ENCODE measurements at regions not wholly inside any gene's neighbourhood (a gene's known extent, or its start where the extent isn't known, plus 50 kb on each side); places are given as distances from the start of the nearest gene placed in this dataset.

- no peak for TF ChIP-seq CTCF (IDR thresholded peaks at IDR 0.05)
- Histone ChIP-seq H3K4me1 (no peaks in the 10 kb centered on the region), H3K4me3 (no peak overlapping the region), H3K9me3 (no peaks in the 10 kb centered on the region), H3K36me3 (no peaks in the 10 kb centered on the region), H3K27me3 (no peaks in the 10 kb centered on the region), H3K27ac (no peak overlapping the region)
- no peak for DNase-seq
- ATAC-seq = no peak
- intact Hi-C loops (cut with DNase I) = no loop called here
Observed at GRCh38 chr13:81995316-81995715, 1654.4 kb upstream of the SPRY2 start.

GRCh38 chr13:81990652-81991051 is 1649.7 kb upstream of the SPRY2 start:
- no peak overlapping the region for H3K4me3 ChIP-seq
- ATAC-seq = no peak
- no peak for DNase-seq
- no peaks in the 10 kb centered on the region for H3K9me3 ChIP-seq
- H3K27me3 ChIP-seq = no peaks in the 10 kb centered on the region
- intact Hi-C loops (cut with DNase I) = no loop called here
- no peak overlapping the region for H3K27ac ChIP-seq
- no peaks in the 10 kb centered on the region for H3K4me1 ChIP-seq
- no peaks in the 10 kb centered on the region for H3K36me3 ChIP-seq
- no peak for TF ChIP-seq CTCF (IDR thresholded peaks at IDR 0.05)

GRCh38 chr13:81988567-81988966 is 1647.6 kb upstream of the SPRY2 start:
- H3K27me3 ChIP-seq = no peaks in the 10 kb centered on the region
- DNase-seq (no peak), ATAC-seq (no peak)
- H3K9me3 ChIP-seq = no peaks in the 10 kb centered on the region
- H3K4me1 ChIP-seq = no peaks in the 10 kb centered on the region
- intact Hi-C loops (cut with DNase I) = no loop called here
- H3K36me3 ChIP-seq = no peaks in the 10 kb centered on the region
- H3K27ac ChIP-seq = no peak overlapping the region
- no peak overlapping the region for H3K4me3 ChIP-seq
- TF ChIP-seq CTCF (IDR thresholded peaks at IDR 0.05) = no peak

GRCh38 chr13:81987677-81988357 is 1646.9 kb upstream of the SPRY2 start:
- no peak for TF ChIP-seq CTCF (IDR thresholded peaks at IDR 0.05)
- Histone ChIP-seq H3K27me3 (no peaks in the 10 kb centered on the region), H3K4me3 (no peak overlapping the region), H3K27ac (peak overlapping the region; percentile 3), H3K36me3 (no peaks in the 10 kb centered on the region), H3K4me1 (no peaks in the 10 kb centered on the region), H3K9me3 (no peaks in the 10 kb centered on the region)
- no peak for DNase-seq
- ATAC-seq = peak; percentile 16
- intact Hi-C loops (cut with DNase I) = no loop called here

- ATAC-seq (peak; percentile 48), DNase-seq (no peak)
- intact Hi-C loops (cut with DNase I) = no loop called here
- TF ChIP-seq CTCF (IDR thresholded peaks at IDR 0.05) = no peak
- H3K36me3 ChIP-seq = no peaks in the 10 kb centered on the region
- no peaks in the 10 kb centered on the region for H3K9me3 ChIP-seq
- H3K4me1 ChIP-seq = no peaks in the 10 kb centered on the region
- H3K27me3 ChIP-seq = no peaks in the 10 kb centered on the region
- no peak overlapping the region for H3K27ac ChIP-seq
- no peak overlapping the region for H3K4me3 ChIP-seq
Observed at GRCh38 chr13:81987159-81987558, 1646.2 kb upstream of the SPRY2 start.

GRCh38 chr13:81986308-81986707 is 1645.4 kb upstream of the SPRY2 start:
- no peak overlapping the region for H3K4me3 ChIP-seq
- TF ChIP-seq CTCF (IDR thresholded peaks at IDR 0.05) = no peak
- no peaks in the 10 kb centered on the region for H3K9me3 ChIP-seq
- no peaks in the 10 kb centered on the region for H3K27me3 ChIP-seq
- intact Hi-C loops (cut with DNase I) = no loop called here
- ATAC-seq = no peak
- no peak overlapping the region for H3K27ac ChIP-seq
- no peaks in the 10 kb centered on the region for H3K36me3 ChIP-seq
- no peak for DNase-seq
- no peaks in the 10 kb centered on the region for H3K4me1 ChIP-seq
